Adipocyte (in vitro differentiated cells): ENCODE measurements at regions not wholly inside any gene's neighbourhood (a gene's known extent, or its start where the extent isn't known, plus 50 kb on each side); places are given as distances from the start of the nearest gene placed in this dataset.
"Not testable (repeated sequence)": the region's sequence is repeated elsewhere in the genome, so short reads cannot be mapped to it uniquely, and the experiment has no call there.

Experiments used
- DNase-seq: peaks from one replicate; pipeline ENCODE4 v3.0.0-alpha.2; 2015; ENCODE audit warnings: low read depth
- H3K27me3 ChIP-seq: replicated peaks from 2 replicates; pipeline ENCODE4 v1.7.0; 2013; ENCODE audit warnings: mild to moderate bottlenecking, low read length, moderate library complexity; ENCODE audit not compliant: control insufficient read depth, insufficient read depth
- H3K36me3 ChIP-seq: 2 replicates; pipeline ENCODE4 v1.7.0; 2013; ENCODE audit warnings: low read length, mild to moderate bottlenecking, moderate library complexity; ENCODE audit not compliant: control insufficient read depth, insufficient read depth, severe bottlenecking
- H3K4me1 ChIP-seq: 2 replicates; pipeline ENCODE4 v1.7.0; 2013; ENCODE audit warnings: mild to moderate bottlenecking, low read length, moderate library complexity; ENCODE audit not compliant: control insufficient read depth, insufficient read depth
- H3K4me3 ChIP-seq: 2 replicates; pipeline ENCODE4 v1.7.0; 2013; ENCODE audit warnings: mild to moderate bottlenecking, low read length, moderate library complexity
- H3K9ac ChIP-seq: 2 replicates; pipeline ENCODE4 v1.7.0; 2013; ENCODE audit warnings: mild to moderate bottlenecking, low read length, moderate library complexity
- H3K9me3 ChIP-seq: 2 replicates; pipeline ENCODE4 v1.7.0; 2013; ENCODE audit warnings: mild to moderate bottlenecking, low read length, moderate library complexity; ENCODE audit not compliant: control insufficient read depth

GRCh38 chr18:43775591-43775990 is 498.3 kb upstream of the SYT4 start:
- H3K9me3 ChIP-seq = no peaks in the 10 kb centered on the region
- H3K36me3 ChIP-seq = no peaks in the 10 kb centered on the region
- H3K9ac ChIP-seq = no peak overlapping the region
- no peak for DNase-seq
- H3K4me3 ChIP-seq = no peak overlapping the region
- H3K4me1 ChIP-seq = peaks cover 38% of the 10 kb centered on the region
- H3K27me3 ChIP-seq = no peaks in the 10 kb centered on the region

DNA sequence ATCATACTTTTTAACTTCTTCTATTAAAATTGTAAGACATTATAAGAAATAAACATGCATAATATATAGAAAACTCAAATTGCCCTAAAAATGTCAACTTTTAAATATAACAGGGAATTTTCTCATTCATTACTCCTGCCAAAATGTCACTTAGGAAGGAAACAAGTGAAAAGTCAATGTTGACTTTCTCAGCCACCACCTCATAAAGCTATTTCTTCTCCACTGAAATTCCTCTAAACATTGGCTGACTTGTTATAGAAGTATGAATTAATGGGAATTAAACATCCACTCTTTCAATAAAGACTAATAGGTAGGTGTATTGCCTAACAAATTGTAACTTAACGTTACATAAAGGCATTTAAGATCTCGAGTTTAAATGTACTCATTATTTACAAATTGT is 499.7 kb upstream of the SYT4 start:
- H3K4me3 ChIP-seq = no peak overlapping the region

DNA sequence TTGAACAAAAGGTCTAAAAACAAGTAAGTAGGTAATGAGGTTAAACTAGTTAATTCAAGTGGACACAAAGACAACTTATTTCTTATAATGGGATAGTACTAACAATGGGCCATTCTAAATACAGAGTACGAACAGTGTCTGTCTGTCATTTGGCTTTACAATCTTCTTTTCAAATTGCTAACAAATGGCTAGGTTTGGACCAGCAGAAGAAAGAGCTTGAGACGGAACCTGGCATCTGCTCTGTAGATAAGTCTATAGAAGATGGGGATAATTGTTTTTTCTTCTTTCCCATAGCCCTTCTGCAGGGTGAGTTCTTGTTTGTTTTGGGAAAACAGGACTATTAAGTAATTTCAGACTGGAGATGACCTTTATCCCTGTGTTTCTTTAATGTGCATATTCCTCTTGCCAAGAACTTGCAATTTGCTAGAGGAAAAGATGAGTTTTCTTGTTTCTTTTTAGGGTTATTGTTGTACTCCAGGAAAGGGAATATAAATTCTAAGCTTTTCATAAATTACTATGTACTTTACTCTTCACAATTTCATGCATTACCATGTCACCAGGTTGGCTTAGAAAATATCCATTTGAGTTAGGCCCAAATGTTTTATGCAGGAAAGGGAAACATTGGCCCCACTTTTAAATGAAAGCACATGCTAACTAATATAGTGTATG is 500.5 kb upstream of the SYT4 start:
- H3K9me3 ChIP-seq = no peaks in the 10 kb centered on the region
- peaks cover 53% of the 10 kb centered on the region for H3K4me1 ChIP-seq
- DNase-seq = no peak
- H3K36me3 ChIP-seq = no peaks in the 10 kb centered on the region
- H3K27me3 ChIP-seq = no peaks in the 10 kb centered on the region
- H3K9ac ChIP-seq = no peak overlapping the region
- H3K4me3 ChIP-seq = no peak overlapping the region

More for the DNA sequence above, 499.7 kb upstream of the SYT4 start:
- H3K9me3 ChIP-seq = no peaks in the 10 kb centered on the region
- H3K9ac ChIP-seq = no peak overlapping the region
- H3K36me3 ChIP-seq = no peaks in the 10 kb centered on the region
- peaks cover 50% of the 10 kb centered on the region for H3K4me1 ChIP-seq
- DNase-seq = no peak
- no peaks in the 10 kb centered on the region for H3K27me3 ChIP-seq

DNA sequence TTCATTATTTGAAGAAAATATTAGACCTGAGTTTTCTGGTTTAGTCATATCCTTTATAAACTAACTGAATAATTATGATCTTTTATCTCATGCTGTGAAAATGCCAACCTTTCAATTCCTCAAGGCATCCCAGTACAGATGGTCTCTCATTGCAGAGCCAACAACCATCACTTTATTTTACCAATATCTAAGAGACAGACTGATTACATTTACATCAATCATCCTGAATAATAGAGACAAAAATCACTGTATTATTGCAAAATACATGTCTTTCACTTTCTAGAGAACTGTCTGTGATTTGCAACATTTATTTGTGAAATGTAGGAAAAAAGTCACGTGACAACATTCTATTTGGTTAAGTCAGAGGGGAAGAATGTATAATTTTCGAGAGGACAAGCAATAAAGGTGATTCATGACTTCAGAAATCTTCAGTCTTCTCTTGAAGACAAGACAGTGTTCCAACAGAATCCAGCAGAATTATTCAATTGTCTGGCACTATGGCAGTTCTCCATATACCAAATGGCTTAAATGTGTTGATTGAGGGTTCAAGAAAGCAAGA is 503.6 kb upstream of the SYT4 start:
- DNase-seq = peak; percentile 75
- Histone ChIP-seq H3K36me3 (no peaks in the 10 kb centered on the region), H3K9ac (peak overlapping the region; percentile 5)

DNA sequence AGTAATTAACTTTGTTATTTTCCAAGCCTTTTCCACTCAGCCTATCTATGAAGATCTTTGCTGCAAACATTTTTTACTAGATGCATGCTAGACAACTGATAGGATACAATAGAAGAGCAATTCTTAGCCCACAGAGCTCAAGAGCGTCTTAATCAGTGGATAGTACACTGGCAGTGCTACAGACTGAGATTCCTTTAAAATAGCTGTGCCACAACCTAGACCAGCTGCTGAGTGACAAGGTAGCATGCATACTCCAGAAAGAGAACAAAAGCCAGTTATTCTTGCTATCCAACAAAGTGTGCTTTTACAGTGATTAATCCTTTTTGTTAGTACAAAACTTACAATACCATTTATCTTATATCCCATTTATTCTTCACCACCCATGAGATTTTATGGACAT is 507.9 kb upstream of the SYT4 start:
- H3K9ac ChIP-seq = no peak overlapping the region
- H3K36me3 ChIP-seq = no peaks in the 10 kb centered on the region
- no peak for DNase-seq
- H3K4me1 ChIP-seq = peaks cover 28% of the 10 kb centered on the region
- peak overlapping the region; percentile 29 for H3K4me3 ChIP-seq
- H3K9me3 ChIP-seq = no peaks in the 10 kb centered on the region
- no peaks in the 10 kb centered on the region for H3K27me3 ChIP-seq

More for the DNA sequence above, 503.6 kb upstream of the SYT4 start:
- Histone ChIP-seq H3K4me3 (peak overlapping the region; percentile 42), H3K27me3 (no peaks in the 10 kb centered on the region), H3K4me1 (peaks cover 44% of the 10 kb centered on the region), H3K9me3 (no peaks in the 10 kb centered on the region)

- DNase-seq = no peak
- Histone ChIP-seq H3K36me3 (no peaks in the 10 kb centered on the region), H3K27me3 (no peaks in the 10 kb centered on the region), H3K9me3 (no peaks in the 10 kb centered on the region), H3K4me1 (peaks cover 12% of the 10 kb centered on the region), H3K9ac (no peak overlapping the region), H3K4me3 (no peak overlapping the region)
These were observed 509.6 kb upstream of the SYT4 start for GRCh38 chr18:43786893-43787292.

DNA sequence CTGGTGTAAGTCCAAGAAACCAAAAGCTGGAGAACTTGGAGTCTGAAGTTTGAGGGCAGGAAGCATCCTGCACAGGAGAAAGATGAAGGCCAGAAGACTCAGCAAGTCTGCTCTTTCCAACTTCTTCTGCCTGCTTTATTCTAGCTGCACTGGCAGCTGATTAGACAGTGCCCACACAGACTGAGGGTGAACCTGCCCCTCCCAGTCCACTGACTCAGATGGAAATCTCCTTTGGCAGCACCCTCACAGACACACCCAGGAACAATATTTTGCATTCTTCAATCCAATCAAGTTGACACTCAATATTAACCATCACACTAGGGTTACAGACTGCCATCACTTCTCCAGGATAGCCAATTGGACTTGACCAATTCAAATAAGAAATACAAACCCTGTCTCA is 510.4 kb upstream of the SYT4 start:
- DNase-seq = peak; percentile 36
- H3K9ac ChIP-seq, H3K4me1 ChIP-seq, H3K9me3 ChIP-seq, H3K4me3 ChIP-seq, H3K36me3 ChIP-seq, H3K27me3 ChIP-seq: not testable (repeated sequence)

DNA sequence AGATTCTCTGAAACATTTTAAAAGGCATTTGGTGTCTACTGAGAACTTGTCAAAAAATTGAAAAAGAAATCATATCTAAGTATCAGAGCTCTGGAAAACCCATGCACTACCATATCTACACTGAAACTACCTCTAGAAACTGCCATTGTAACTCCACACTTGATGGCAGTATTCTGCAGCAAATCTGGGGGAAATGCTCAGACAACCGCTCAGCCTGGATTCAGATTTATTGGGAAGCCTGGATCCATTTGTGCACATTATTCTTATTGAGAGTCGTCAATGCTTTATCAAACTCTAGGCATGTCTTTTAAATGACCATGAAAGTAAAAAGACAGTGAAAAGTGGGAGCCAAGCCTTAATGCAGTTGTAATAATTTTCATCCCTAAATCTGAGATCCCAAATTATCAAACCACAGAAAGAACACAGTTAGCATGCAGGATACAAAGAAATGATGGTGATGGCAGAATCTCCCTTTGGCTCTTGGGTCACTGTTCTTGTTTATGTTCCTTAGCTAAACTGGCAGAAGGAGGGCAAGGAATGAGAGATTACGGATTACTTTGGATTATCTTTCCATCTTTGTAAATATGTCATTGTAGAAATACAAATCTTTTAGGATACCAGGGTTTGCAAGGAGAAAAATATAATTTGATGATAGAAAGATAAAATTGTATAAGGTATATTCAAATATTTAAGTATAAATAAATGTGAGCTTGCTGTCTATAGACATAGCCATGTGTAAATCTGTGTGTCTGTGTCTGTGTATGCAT is 512.1 kb upstream of the SYT4 start:
- Histone ChIP-seq H3K27me3 (no peaks in the 10 kb centered on the region), H3K9me3 (peaks cover 7% of the 10 kb centered on the region), H3K4me1 (peaks cover 8% of the 10 kb centered on the region), H3K4me3 (no peak overlapping the region), H3K36me3 (no peaks in the 10 kb centered on the region), H3K9ac (peak overlapping the region; percentile 34)
- peak; percentile 65 for DNase-seq

- Histone ChIP-seq H3K4me1 (no peaks in the 10 kb centered on the region), H3K9me3 (peaks cover 7% of the 10 kb centered on the region), H3K9ac (no peak overlapping the region), H3K27me3 (no peaks in the 10 kb centered on the region), H3K4me3 (no peak overlapping the region), H3K36me3 (no peaks in the 10 kb centered on the region)
- DNase-seq = no peak
These were observed 516.6 kb upstream of the SYT4 start for GRCh38 chr18:43793910-43794309.

- H3K4me1 ChIP-seq = no peaks in the 10 kb centered on the region
These were observed 517.1 kb upstream of the SYT4 start for GRCh38 chr18:43794363-43794762.

DNA sequence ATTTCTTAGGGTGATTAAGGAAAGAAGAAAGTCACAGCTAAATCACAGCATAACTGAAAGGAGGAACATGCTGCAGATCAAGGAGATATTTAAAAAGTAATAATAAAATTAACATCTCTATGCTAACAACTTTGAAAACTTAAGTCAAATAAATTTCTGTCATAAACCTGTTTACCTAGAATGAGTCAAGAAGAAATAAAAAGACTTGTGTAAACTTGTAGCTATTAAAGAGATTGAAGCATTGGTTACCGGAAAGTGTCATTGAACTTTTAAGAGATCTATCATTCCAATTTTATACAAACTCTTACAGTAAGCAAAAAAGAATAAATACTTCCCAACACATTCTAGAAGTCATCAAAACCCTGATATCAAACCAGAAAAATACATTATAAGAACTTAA is 520.1 kb upstream of the SYT4 start:
- no peaks in the 10 kb centered on the region for H3K4me1 ChIP-seq

More at GRCh38 chr18:43794363-43794762, 517.1 kb upstream of the SYT4 start:
- peaks cover 7% of the 10 kb centered on the region for H3K9me3 ChIP-seq
- no peaks in the 10 kb centered on the region for H3K36me3 ChIP-seq
- no peaks in the 10 kb centered on the region for H3K27me3 ChIP-seq
- H3K4me3 ChIP-seq = no peak overlapping the region
- H3K9ac ChIP-seq = no peak overlapping the region
- no peak for DNase-seq

More for the DNA sequence above, 520.1 kb upstream of the SYT4 start:
- H3K9ac ChIP-seq = no peak overlapping the region
- DNase-seq = no peak
- no peaks in the 10 kb centered on the region for H3K27me3 ChIP-seq
- H3K4me3 ChIP-seq = no peak overlapping the region
- no peaks in the 10 kb centered on the region for H3K36me3 ChIP-seq
- peaks cover 7% of the 10 kb centered on the region for H3K9me3 ChIP-seq
